Left ventricle myocardium superior (tissue), 1 donor: ENCODE measurements at regions not wholly inside any gene's neighbourhood (a gene's known extent, or its start where the extent isn't known, plus 50 kb on each side); places are given as distances from the start of the nearest gene placed in this dataset.

ENCODE experiments used
- ATAC-seq: fragments of 200-7000 bp; cut with Tn5 transposase; one replicate; pipeline ENCODE4 v1.9.1; 2020; ENCODE audit warnings: mild to moderate bottlenecking, moderate library complexity
- DNase-seq: peaks from one replicate; pipeline ENCODE4 v3.0.0-alpha.2; 2020
- intact Hi-C: fragments of 100-400 bp; cut with micrococcal nuclease; formaldehyde crosslinking; loops from one replicate; pipeline ENCODE4 v1.11.0; 2022
- donor health status: DM: no; HTN: yes; CAD: no; lungs with severe emphysema.

- intact Hi-C loops: no loop called here
- ATAC-seq (no peak), DNase-seq (no peak)
Measured at GRCh38 chr2:71795486-71795885, 342.1 kb downstream of the DYSF start.

GRCh38 chr2:71794611-71795010, 341.2 kb downstream of the DYSF start:
- intact Hi-C loops: no loop called here
- no peak for DNase-seq

GRCh38 chr2:71793926-71794325, 340.6 kb downstream of the DYSF start:
- DNase-seq (no peak), ATAC-seq (no peak)
- intact Hi-C loops: no loop called here

More at GRCh38 chr2:71794611-71795010, 341.2 kb downstream of the DYSF start:
- no peak for ATAC-seq

- intact Hi-C loops: no loop called here
- DNase-seq: no peak
Measured at GRCh38 chr2:71792926-71793761, 339.8 kb downstream of the DYSF start.

GRCh38 chr2:71791501-71792135, 338.3 kb downstream of the DYSF start:
- ATAC-seq (no peak), DNase-seq (no peak)
- intact Hi-C loops: no loop called here

More at GRCh38 chr2:71792926-71793761, 339.8 kb downstream of the DYSF start:
- no peak for ATAC-seq

GRCh38 chr2:71791061-71791450, 337.7 kb downstream of the DYSF start:
- DNase-seq (no peak), ATAC-seq (no peak)
- intact Hi-C loops: no loop called here

- intact Hi-C loops: no loop called here
- no peak for DNase-seq
- ATAC-seq: no peak
Measured at GRCh38 chr2:71790226-71791060, 337.1 kb downstream of the DYSF start.

GRCh38 chr2:71789556-71790204, 336.3 kb downstream of the DYSF start:
- intact Hi-C loops: no loop called here
- ATAC-seq (no peak), DNase-seq (no peak)

GRCh38 chr2:71788601-71789240, 335.4 kb downstream of the DYSF start:
- ATAC-seq: no peak
- no peak for DNase-seq
- intact Hi-C loops: no loop called here

- ATAC-seq (no peak), DNase-seq (no peak)
- intact Hi-C loops: no loop called here
Measured at GRCh38 chr2:71788186-71788525, 334.8 kb downstream of the DYSF start.

GRCh38 chr2:71787476-71788185, 334.3 kb downstream of the DYSF start:
- no peak for ATAC-seq
- no peak for DNase-seq

GRCh38 chr2:71787108-71787415, 333.7 kb downstream of the DYSF start:
- intact Hi-C loops: no loop called here
- no peak for DNase-seq
- ATAC-seq: no peak

More at GRCh38 chr2:71787476-71788185, 334.3 kb downstream of the DYSF start:
- intact Hi-C loops: no loop called here

GRCh38 chr2:71786291-71787107, 333.1 kb downstream of the DYSF start:
- ATAC-seq (no peak), DNase-seq (no peak)
- intact Hi-C loops: no loop called here

GRCh38 chr2:71785516-71785981, 332.2 kb downstream of the DYSF start:
- ATAC-seq (no peak), DNase-seq (no peak)
- intact Hi-C loops: no loop called here

- ATAC-seq: no peak
- intact Hi-C loops: no loop called here
- no peak for DNase-seq
Measured at GRCh38 chr2:71784734-71785511, 331.6 kb downstream of the DYSF start.

GRCh38 chr2:71783815-71784214, 330.5 kb downstream of the DYSF start:
- intact Hi-C loops: no loop called here
- DNase-seq (no peak), ATAC-seq (no peak)

- no peak for ATAC-seq
- intact Hi-C loops: no loop called here
- DNase-seq: no peak
Measured at GRCh38 chr2:71783215-71783614, 329.9 kb downstream of the DYSF start.
